MM.1S (cell line): ENCODE measurements at regions not wholly inside any gene's neighbourhood (a gene's known extent, or its start where the extent isn't known, plus 50 kb on each side); places are given as distances from the start of the nearest gene placed in this dataset.

Experiments
- DNase-seq: peaks from one replicate; pipeline ENCODE4 v3.0.0-alpha.2; 2015
- H2AFZ ChIP-seq: fragments of 300-600 bp; sonication (generic); 2 replicates; pipeline ENCODE4 v1.6.0; 2016; ENCODE audit warnings: antibody characterized with exemption, low read length
- H3F3A ChIP-seq: fragments of 300-600 bp; sonication (generic); 2 replicates; pipeline ENCODE4 v1.6.1; 2016; ENCODE audit warnings: mild to moderate bottlenecking, antibody characterized with exemption, low read length, moderate library complexity, mixed read lengths; ENCODE audit not compliant: insufficient read depth
- H3K27ac ChIP-seq: fragments of 300-600 bp; sonication (generic); 2 replicates; pipeline ENCODE4 v1.5.1; 2016; ENCODE audit warnings: mild to moderate bottlenecking, low read length
- H3K27me3 ChIP-seq: fragments of 300-600 bp; sonication (generic); replicated peaks from 2 replicates; pipeline ENCODE4 v1.6.0; 2016; ENCODE audit warnings: low read length; ENCODE audit not compliant: insufficient read depth
- H3K36me3 ChIP-seq: fragments of 300-600 bp; sonication (generic); replicated peaks from 2 replicates; pipeline ENCODE4 v1.6.1; 2016; ENCODE audit warnings: mild to moderate bottlenecking, low read length, mixed read lengths; ENCODE audit not compliant: insufficient read depth
- H3K4me1 ChIP-seq: fragments of 300-600 bp; sonication (generic); 2 replicates; pipeline ENCODE4 v1.6.1; 2016; ENCODE audit warnings: low read length, mixed read lengths
- H3K4me2 ChIP-seq: fragments of 300-600 bp; sonication (generic); 2 replicates; pipeline ENCODE4 v1.6.0; 2016; ENCODE audit warnings: low read depth, low read length
- H3K4me3 ChIP-seq: fragments of 300-600 bp; sonication (generic); 2 replicates; pipeline ENCODE4 v1.5.1; 2016; ENCODE audit warnings: low read length, mixed read lengths
- H3K79me2 ChIP-seq: fragments of 300-600 bp; sonication (generic); 2 replicates; pipeline ENCODE4 v1.6.1; 2016; ENCODE audit warnings: mixed run types, low read length, mixed read lengths
- H3K9ac ChIP-seq: fragments of 300-600 bp; sonication (generic); 2 replicates; pipeline ENCODE4 v1.6.1; 2016; ENCODE audit warnings: low read length, mixed read lengths
- H3K9me2 ChIP-seq: fragments of 300-600 bp; sonication (generic); replicated peaks from 2 replicates; pipeline ENCODE4 v1.6.1; 2016; ENCODE audit warnings: mild to moderate bottlenecking, low read length, mixed read lengths; ENCODE audit not compliant: insufficient read depth
- H3K9me3 ChIP-seq: fragments of 300-600 bp; sonication (generic); replicated peaks from 2 replicates; pipeline ENCODE4 v1.6.1; 2016; ENCODE audit warnings: mild to moderate bottlenecking, low read length, mixed read lengths; ENCODE audit not compliant: insufficient read depth
- H4K20me1 ChIP-seq: fragments of 300-600 bp; sonication (generic); 2 replicates; pipeline ENCODE4 v1.6.1; 2016; ENCODE audit warnings: mild to moderate bottlenecking, low read length, moderate library complexity, mixed read lengths; ENCODE audit not compliant: insufficient read depth
- CTCF ChIP-seq: fragments of 300-600 bp; sonication (generic); IDR thresholded peaks from 2 replicates; pipeline ENCODE4 v1.5.1; 2016; ENCODE audit warnings: antibody characterized with exemption, low read length, mixed read lengths
- EZH2 ChIP-seq: fragments of 300-600 bp; sonication (generic); optimal IDR thresholded peaks from 2 replicates; pipeline ENCODE3; 2017; ENCODE audit warnings: low read depth, mild to moderate bottlenecking, antibody characterized with exemption, low read length, mixed read lengths
- EZH2phosphoT487 ChIP-seq: fragments of 300-600 bp; sonication (generic); IDR thresholded peaks from 2 replicates; pipeline ENCODE4 v1.6.1; 2018; ENCODE audit warnings: antibody characterized with exemption, low read length

- Histone ChIP-seq H3K27me3 (no peaks in the 10 kb centered on the region), H3K4me3 (no peak overlapping the region), H4K20me1 (no peaks in the 10 kb centered on the region), H3F3A (no peaks in the 10 kb centered on the region), H3K36me3 (no peaks in the 10 kb centered on the region), H3K9ac (no peak overlapping the region), H2AFZ (no peak overlapping the region), H3K27ac (no peak overlapping the region), H3K79me2 (no peaks in the 10 kb centered on the region), H3K9me2 (no peaks in the 10 kb centered on the region), H3K4me2 (no peak overlapping the region), H3K9me3 (no peaks in the 10 kb centered on the region), H3K4me1 (no peaks in the 10 kb centered on the region)
- DNase-seq: no peak
- TF ChIP-seq EZH2phosphoT487 (no peak), CTCF (no peak), EZH2 (no peak)
These were observed 882.2 kb upstream of the B3GALT2 start for GRCh38 chr1:194068446-194069167.

- Histone ChIP-seq H3K9ac (no peak overlapping the region), H3K4me1 (no peaks in the 10 kb centered on the region), H3K9me3 (no peaks in the 10 kb centered on the region), H3K27me3 (no peaks in the 10 kb centered on the region), H3K36me3 (no peaks in the 10 kb centered on the region), H3K9me2 (no peaks in the 10 kb centered on the region), H3F3A (no peaks in the 10 kb centered on the region), H2AFZ (no peak overlapping the region), H3K4me3 (no peak overlapping the region), H3K4me2 (no peak overlapping the region), H3K27ac (no peak overlapping the region), H3K79me2 (no peaks in the 10 kb centered on the region), H4K20me1 (no peaks in the 10 kb centered on the region)
- DNase-seq: no peak
- no peak for TF ChIP-seq EZH2phosphoT487
- no peak for TF ChIP-seq EZH2
- TF ChIP-seq CTCF: no peak
These were observed 881.4 kb upstream of the B3GALT2 start for GRCh38 chr1:194067772-194068171.

- no peak overlapping the region for H3K27ac ChIP-seq
These were observed 876.5 kb upstream of the B3GALT2 start for GRCh38 chr1:194062962-194063361.

More at GRCh38 chr1:194062962-194063361, 876.5 kb upstream of the B3GALT2 start:
- H3K36me3 ChIP-seq: no peaks in the 10 kb centered on the region
- DNase-seq: no peak
- TF ChIP-seq EZH2phosphoT487 (no peak), EZH2 (no peak), CTCF (no peak)
- no peaks in the 10 kb centered on the region for H3K79me2 ChIP-seq
- H3K4me3 ChIP-seq: no peak overlapping the region
- H3K9me3 ChIP-seq: no peaks in the 10 kb centered on the region
- no peak overlapping the region for H2AFZ ChIP-seq
- H3K9ac ChIP-seq: no peak overlapping the region
- H4K20me1 ChIP-seq: no peaks in the 10 kb centered on the region
- no peaks in the 10 kb centered on the region for H3K9me2 ChIP-seq
- H3K4me1 ChIP-seq: no peaks in the 10 kb centered on the region
- H3F3A ChIP-seq: no peaks in the 10 kb centered on the region
- H3K27me3 ChIP-seq: no peaks in the 10 kb centered on the region
- no peak overlapping the region for H3K4me2 ChIP-seq
